GM21381 (cell line): ENCODE measurements at regions not wholly inside any gene's neighbourhood (a gene's known extent, or its start where the extent isn't known, plus 50 kb on each side); places are given as distances from the start of the nearest gene placed in this dataset.
"Not testable (repeated sequence)": the region's sequence is repeated elsewhere in the genome, so short reads cannot be mapped to it uniquely, and the experiment has no call there.

Experiments
- ATAC-seq: cut with Tn5 transposase; IDR thresholded peaks from one replicate; pipeline ENCODE4 v1.9.1; 2021; ENCODE audit warnings: mild to moderate bottlenecking, moderate library complexity; ENCODE audit not compliant: unreplicated experiment

DNA sequence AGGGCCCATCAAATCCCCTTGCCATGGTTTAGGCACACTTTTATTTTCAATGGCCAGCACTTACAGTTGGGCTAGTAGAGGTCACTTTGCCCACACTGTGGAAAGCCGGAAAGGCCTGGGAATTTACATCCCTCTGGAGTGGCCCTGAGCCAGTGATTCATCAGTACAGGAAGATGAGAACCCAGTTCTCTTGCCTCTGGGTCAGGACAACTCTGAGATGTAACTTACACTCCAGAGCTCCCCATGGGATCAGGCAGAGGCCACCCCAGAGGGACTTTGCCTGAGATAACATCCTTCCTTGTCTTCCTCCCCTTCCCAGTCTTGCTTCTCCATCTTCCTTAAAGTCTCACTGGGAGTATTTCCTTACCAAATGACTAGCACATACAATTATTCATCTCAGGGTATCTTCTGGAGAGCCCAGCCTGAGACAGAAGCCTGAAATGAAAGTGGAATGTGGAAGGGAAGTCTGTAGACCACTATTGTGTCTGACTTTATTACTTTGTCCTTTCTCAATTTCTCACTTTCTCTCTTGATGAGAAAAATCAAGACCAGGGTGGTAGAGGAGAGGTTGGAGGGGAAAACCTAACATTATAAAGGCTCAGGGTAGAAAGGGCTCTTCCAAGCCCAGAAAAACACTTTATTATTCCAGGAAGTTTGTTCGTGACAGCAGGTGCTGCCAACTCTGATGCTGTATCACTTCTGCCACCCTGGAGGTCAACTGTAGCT lies 220.8 kb downstream of the ZNF621 start:
- ATAC-seq: no peak

- no peak for ATAC-seq
These were observed 226.9 kb downstream of the ZNF621 start for GRCh38 chr3:40751666-40752065.

DNA sequence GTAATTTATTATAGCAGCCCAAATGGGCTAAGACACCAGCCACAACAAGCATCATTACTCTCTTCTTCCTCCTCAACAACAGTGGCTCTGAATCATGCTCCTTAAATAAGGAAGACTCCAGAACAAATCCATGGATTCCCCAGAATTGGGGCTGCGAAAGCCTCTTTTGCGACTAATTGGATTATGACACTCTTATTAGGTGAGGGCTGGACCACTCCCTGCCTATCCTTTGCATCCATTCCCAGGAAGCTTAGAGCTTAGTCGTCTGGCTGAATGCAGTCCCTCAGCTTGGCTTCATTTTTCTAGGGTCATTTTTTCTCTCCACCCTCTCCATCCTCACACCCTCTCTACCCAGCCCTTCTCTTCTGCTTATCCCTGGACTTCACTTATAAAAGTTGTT lies 227.7 kb downstream of the ZNF621 start:
- no peak for ATAC-seq

- no peak for ATAC-seq
These were observed 228.6 kb downstream of the ZNF621 start for GRCh38 chr3:40753291-40753770.

- ATAC-seq: no peak
These were observed 229.2 kb downstream of the ZNF621 start for GRCh38 chr3:40753951-40754350.

- ATAC-seq: no peak
These were observed 230.2 kb downstream of the ZNF621 start for GRCh38 chr3:40754994-40755393.

DNA sequence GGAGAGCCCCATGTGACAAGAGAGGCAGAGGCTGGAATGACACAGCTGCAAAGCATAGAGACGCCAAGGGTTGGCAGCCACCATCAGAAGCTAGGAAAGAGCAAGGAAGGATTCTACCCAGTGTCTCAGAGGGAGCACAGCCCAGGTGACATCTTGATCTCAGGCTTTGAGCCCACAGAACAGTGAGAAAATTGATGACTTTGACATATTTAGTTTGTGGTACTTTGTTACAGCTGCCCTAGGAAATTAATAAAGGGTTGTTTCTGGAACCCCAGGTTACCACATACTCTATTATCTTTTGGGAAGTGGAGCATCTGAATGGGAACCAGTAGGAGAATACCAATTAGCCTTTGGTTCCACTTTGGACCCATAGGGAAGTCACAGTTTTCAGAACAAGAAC lies 231.7 kb downstream of the ZNF621 start:
- ATAC-seq: no peak

- not testable (repeated sequence) for ATAC-seq
These were observed 238.0 kb downstream of the ZNF621 start for GRCh38 chr3:40762771-40763170.

GRCh38 chr3:40763807-40764206 lies 239.0 kb downstream of the ZNF621 start:
- no peak for ATAC-seq

DNA sequence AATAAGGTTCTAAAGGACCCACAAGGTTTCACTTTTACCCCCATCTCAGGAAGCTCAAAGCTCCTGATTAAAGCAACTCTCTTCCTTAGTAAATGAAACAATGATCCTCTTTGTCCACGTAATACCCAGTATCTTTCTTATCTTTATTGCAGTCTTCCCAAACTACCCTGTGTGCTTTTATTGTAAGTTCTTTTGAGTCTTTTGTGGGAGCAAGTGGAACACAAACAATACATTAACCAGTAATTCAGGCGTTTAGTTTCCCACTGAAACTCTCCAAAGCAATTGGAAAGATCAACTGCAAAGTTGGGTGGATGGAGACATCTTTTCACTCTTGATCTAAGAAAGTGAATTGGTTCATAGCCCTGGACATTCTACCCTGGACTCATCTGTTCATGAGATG lies 240.0 kb downstream of the ZNF621 start:
- no peak for ATAC-seq

DNA sequence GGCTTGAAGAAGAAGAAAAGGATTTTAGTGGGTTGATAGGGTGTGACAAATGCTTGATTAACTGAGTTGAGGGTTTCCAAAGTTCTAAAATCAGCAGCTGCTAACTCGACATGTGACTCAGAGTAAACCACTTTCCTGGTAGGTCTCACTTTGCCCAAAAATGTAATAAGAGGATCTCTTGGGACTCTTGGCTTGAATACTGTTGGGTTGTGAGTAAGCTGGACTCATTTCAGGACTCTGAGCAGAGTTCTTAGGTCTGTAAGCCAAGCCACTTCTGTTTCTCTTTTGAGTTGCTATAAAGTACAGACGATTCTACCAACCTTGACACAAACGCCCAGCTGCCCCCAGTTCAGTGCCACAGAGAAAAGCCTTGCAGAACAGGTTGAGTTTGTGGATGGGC lies 241.1 kb downstream of the ZNF621 start:
- peak; percentile 57 for ATAC-seq

GRCh38 chr3:40766396-40766795 lies 241.6 kb downstream of the ZNF621 start:
- ATAC-seq: peak; percentile 49

DNA sequence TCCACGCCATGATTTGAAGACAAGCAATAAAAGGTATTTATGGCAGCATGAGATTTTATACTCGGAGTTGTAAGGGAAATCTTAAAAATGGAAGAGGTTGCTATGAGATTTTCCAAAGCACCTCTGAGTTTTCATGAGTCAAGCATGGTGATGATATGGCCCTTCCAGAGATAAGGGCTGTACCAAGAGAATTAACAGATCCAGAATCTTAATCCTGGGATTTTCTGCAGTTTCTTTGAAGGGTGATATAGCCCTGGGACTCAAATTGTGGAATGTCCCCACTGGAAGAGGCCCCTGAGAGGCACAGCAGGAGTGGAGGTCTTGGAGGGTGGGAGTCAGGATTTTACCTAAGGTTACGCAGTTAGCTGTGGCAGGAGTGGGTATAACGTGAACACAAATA lies 243.3 kb downstream of the ZNF621 start:
- no peak for ATAC-seq

- no peak for ATAC-seq
These were observed 243.8 kb downstream of the ZNF621 start for GRCh38 chr3:40768536-40768935.

DNA sequence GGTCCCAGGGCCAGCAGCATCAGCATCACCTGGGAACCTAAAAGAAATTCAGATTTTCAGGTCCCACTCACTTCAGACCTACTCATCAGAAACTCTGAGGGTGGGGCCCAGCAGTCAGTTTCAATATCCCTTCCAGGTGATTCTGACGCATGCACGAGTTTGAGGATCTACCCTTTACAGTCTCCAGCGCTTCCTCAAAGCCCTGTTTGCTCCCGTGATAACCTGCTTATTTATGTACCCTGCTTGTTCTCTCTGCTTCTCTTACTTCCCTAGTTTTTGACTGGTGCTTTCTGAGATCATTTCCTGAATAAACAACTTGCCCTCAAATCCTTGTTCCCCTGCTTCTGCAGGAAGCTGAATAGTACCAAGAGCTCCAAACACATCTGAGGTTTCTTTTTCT lies 245.3 kb downstream of the ZNF621 start:
- ATAC-seq: no peak

DNA sequence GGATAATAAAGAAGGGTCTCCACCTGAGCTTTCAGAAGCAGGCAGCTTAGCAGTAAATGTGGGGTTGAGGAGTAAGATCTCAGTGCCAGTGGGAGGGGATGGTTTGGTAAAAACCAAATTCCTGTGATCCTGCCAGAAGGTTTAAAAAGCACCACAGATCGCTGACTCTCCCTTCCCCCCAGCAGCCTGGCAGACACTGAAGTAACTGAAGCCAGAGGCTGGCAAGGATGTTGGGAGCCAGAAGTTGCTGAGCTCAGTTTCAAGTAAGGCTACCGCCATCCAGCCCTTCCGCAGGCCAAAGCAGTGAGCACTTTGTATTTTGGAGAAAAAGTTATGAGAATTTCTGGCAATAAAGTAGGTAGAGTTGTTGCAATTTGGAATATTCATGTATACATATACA lies 246.4 kb downstream of the ZNF621 start:
- no peak for ATAC-seq

- ATAC-seq: no peak
These were observed 254.3 kb downstream of the ZNF621 start for GRCh38 chr3:40779039-40779438.

- no peak for ATAC-seq
These were observed 255.6 kb downstream of the ZNF621 start for GRCh38 chr3:40780291-40780924.

DNA sequence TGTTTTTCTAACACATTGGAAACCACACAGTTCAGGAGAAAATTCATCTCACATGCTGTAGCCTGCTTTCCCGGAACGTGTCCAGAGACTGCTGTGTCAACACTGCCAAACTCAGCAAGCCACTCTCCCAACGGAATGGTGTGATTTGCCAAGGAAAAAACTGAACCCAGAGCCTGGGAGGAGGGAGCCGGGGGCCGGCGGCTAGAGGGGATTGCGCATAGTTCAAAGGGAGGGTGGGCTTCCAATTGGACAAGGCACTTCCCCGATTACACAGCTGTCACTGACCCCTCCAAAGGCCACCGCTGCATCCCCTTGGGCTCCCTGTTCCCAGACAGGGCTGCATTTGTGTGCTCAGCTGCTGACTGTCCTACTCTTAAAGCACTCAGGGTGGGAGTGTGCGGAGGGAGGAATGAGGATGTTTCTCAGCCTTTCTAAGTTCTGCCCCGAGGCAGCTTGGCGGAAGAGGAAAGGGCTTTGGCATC lies 256.2 kb downstream of the ZNF621 start:
- ATAC-seq: no peak

DNA sequence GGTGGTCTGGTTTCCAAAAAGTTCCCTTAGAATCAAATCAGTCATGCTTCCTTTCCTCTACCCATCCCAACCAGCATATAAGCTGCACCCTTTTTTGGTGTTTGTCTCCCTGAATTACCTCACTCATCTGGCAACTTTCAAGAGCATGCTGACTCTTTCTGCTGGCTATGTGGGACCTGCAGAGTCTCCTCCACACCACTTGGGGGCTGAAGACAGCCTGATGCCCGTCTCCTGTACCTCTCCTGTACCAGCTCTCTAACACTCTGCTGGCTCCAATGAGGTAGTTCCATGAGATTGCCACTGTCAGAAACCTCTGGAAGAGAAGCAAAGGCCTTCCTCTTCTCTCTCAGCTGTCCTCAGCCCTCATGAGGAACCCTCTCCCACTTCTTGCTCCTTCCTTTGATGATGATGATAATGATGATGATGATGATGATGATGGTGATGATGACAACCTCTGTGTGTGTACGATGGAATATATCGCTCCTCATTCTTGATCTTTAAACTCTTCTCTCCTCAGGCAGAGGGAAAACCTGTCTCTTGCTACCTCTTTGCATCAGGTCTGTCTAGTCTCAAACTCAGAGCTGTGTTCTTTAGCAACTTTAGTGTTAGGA lies 257.5 kb downstream of the ZNF621 start:
- no peak for ATAC-seq

DNA sequence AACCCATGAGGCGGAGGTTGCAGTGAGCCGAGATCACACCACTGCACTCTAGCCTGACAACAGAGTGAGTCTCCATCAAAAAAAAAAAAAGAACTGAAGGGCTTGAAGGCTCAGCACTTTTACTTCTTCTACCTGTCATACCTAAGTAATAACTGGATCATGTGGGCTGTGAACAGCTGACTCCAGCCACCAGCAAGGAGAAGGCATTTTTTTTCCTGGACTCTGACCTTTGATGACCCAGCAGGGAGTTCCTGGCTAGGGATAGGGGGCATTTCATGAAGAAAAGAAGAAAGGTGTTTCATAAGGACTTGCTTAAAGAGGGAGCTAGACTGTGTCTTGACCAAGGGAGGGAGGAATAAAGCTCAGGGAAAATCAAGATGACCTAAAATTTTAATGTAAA lies 266.0 kb downstream of the ZNF621 start:
- no peak for ATAC-seq

DNA sequence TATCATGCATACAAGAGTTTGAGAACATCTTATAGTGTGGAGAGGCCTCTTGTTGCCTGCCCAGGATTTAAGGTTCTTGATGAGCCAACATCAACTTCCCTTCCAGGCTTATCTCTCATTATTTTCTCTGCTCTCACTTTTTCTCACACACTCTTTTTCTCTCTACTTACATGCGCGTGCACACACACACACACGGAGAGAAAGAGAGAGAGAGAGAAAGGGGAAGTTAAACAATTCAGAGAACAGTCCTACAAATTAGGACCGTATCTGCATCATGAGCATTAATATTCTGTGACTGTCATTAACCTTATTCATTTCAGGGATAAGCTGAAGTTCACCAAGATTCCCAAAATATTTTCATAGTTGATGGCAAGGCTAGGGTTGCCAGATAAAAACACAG lies 269.0 kb downstream of the ZNF621 start:
- no peak for ATAC-seq
